IMR-90 (cell line): ENCODE measurements at regions not wholly inside any gene's neighbourhood (a gene's known extent, or its start where the extent isn't known, plus 50 kb on each side); places are given as distances from the start of the nearest gene placed in this dataset.

ENCODE experiments used
- ATAC-seq: fragments of 200-7000 bp; cut with Tn5 transposase; 2 replicates; pipeline ENCODE4 v1.9.1; 2020; ENCODE audit warnings: low read depth, mild to moderate bottlenecking, moderate library complexity
- BruUV-seq: library from RNA; stranded (reverse); fragments of 400-500 nt; replicated peaks from 2 replicates; lab custom pipeline; 2021; lab: Mats Ljungman, UMichigan
- CTCF ChIA-PET: fragments of 300-600 bp; formaldehyde crosslinking; extraction: SDS; loops from one replicate; lab custom pipeline; 2021; ENCODE audit warnings: antibody characterized with exemption; lab: Yijun Ruan, JAX
- POLR2A ChIA-PET: fragments of 300-600 bp; sonication (Branson Sonifier 250); formaldehyde crosslinking; loops from one replicate; lab custom pipeline; 2022; ENCODE audit warnings: antibody characterized with exemption; ENCODE audit not compliant: unreplicated experiment; lab: Charles Lee
- DNase-seq: peaks from one replicate; pipeline ENCODE4 v3.0.0; 2013
- H2AFZ ChIP-seq: replicated peaks from 2 replicates; pipeline ENCODE3; 2013; ENCODE audit warnings: low read length, mild to moderate bottlenecking; ENCODE audit not compliant: poor library complexity
- H2AK5ac ChIP-seq: 2 replicates; pipeline ENCODE4 v1.6.1; 2013; ENCODE audit warnings: low read depth, low read length, inconsistent platforms
- H2AK9ac ChIP-seq: replicated peaks from 2 replicates; pipeline ENCODE3; 2013; ENCODE audit warnings: mild to moderate bottlenecking, low read depth, low read length, moderate library complexity; ENCODE audit not compliant: poor library complexity
- H2BK120ac ChIP-seq: 2 replicates; pipeline ENCODE4 v1.6.1; 2013; ENCODE audit warnings: low read depth, low read length, inconsistent platforms
- H2BK15ac ChIP-seq: 3 replicates; pipeline ENCODE4 v1.6.1; 2013; ENCODE audit warnings: low read depth, low read length, inconsistent platforms
- H2BK20ac ChIP-seq: 2 replicates; pipeline ENCODE4 v1.6.1; 2013; ENCODE audit warnings: low read depth, mild to moderate bottlenecking, inconsistent platforms, low read length, moderate library complexity
- H2BK5ac ChIP-seq: 2 replicates; pipeline ENCODE4 v1.6.1; 2013; ENCODE audit warnings: mild to moderate bottlenecking, low read depth, low read length, inconsistent platforms; ENCODE audit not compliant: poor library complexity, severe bottlenecking
- H3K14ac ChIP-seq: replicated peaks from 2 replicates; pipeline ENCODE4 v1.6.1; 2013; ENCODE audit warnings: low read depth, low read length, inconsistent platforms
- H3K18ac ChIP-seq: 2 replicates; pipeline ENCODE4 v1.6.1; 2013; ENCODE audit warnings: low read depth, low read length, control low read depth
- H3K23ac ChIP-seq: 2 replicates; pipeline ENCODE4 v1.6.1; 2013; ENCODE audit warnings: low read depth, low read length, inconsistent platforms
- H3K27ac ChIP-seq: 2 replicates; pipeline ENCODE4 v1.5.1; 2013; ENCODE audit warnings: mild to moderate bottlenecking, control low read depth, low read length; ENCODE audit not compliant: insufficient read depth
- H3K27me3 ChIP-seq: 2 replicates; pipeline ENCODE4 v1.6.1; 2013; ENCODE audit warnings: low read length; ENCODE audit not compliant: control insufficient read depth, insufficient read depth
- H3K36me3 ChIP-seq: 2 replicates; pipeline ENCODE4 v1.6.1; 2013; ENCODE audit warnings: low read length, mixed read lengths; ENCODE audit not compliant: control insufficient read depth, insufficient read depth
- H3K4ac ChIP-seq: 2 replicates; pipeline ENCODE4 v1.6.1; 2013; ENCODE audit warnings: low read depth, low read length, inconsistent platforms
- H3K4me1 ChIP-seq: 2 replicates; pipeline ENCODE4 v1.6.1; 2013; ENCODE audit warnings: low read length, mixed read lengths; ENCODE audit not compliant: control insufficient read depth, insufficient read depth
- H3K4me2 ChIP-seq: 2 replicates; pipeline ENCODE4 v1.6.1; 2013; ENCODE audit warnings: low read depth, mild to moderate bottlenecking, control low read depth, low read length, moderate library complexity
- H3K4me3 ChIP-seq: 2 replicates; pipeline ENCODE4 v1.5.1; 2013; ENCODE audit warnings: low read depth, mild to moderate bottlenecking, control low read depth, low read length, moderate library complexity; ENCODE audit not compliant: insufficient read depth
- H3K56ac ChIP-seq: 2 replicates; pipeline ENCODE4 v1.6.1; 2013; ENCODE audit warnings: low read length, inconsistent platforms; ENCODE audit not compliant: insufficient read depth; ENCODE audit errors: extremely low read depth
- H3K79me1 ChIP-seq, 2 experiments: 2 replicates each; pipeline ENCODE4 v1.6.1; 2013; ENCODE audit warnings: low read length in 2 of 2, inconsistent platforms in 1 of 2, low read depth in 1 of 2
- H3K9ac ChIP-seq: 2 replicates; pipeline ENCODE4 v1.6.1; 2013; ENCODE audit warnings: low read depth, low read length, control low read depth
- H3K9me1 ChIP-seq: 2 replicates; pipeline ENCODE4 v1.6.1; 2013; ENCODE audit warnings: low read length, inconsistent platforms; ENCODE audit not compliant: insufficient read depth
- H3K9me3 ChIP-seq: 2 replicates; pipeline ENCODE4 v1.6.1; 2013; ENCODE audit warnings: low read length; ENCODE audit not compliant: control insufficient read depth, insufficient read depth
- H4K20me1 ChIP-seq: 2 replicates; pipeline ENCODE4 v1.6.1; 2013; ENCODE audit warnings: low read length, inconsistent platforms; ENCODE audit not compliant: insufficient read depth
- H4K5ac ChIP-seq: 2 replicates; pipeline ENCODE4 v1.6.1; 2013; ENCODE audit warnings: mild to moderate bottlenecking, low read depth, low read length, control low read depth
- H4K8ac ChIP-seq, 2 experiments: 2 replicates each; pipeline ENCODE4 v1.6.1; 2013; ENCODE audit warnings: low read depth in 2 of 2, low read length in 2 of 2, control low read depth in 1 of 2, inconsistent platforms in 1 of 2
- H4K91ac ChIP-seq: 2 replicates; pipeline ENCODE4 v1.6.1; 2013; ENCODE audit warnings: low read depth, low read length, inconsistent platforms; ENCODE audit not compliant: insufficient read depth
- BHLHE40 ChIP-seq: fragments of 150-350 bp; IDR thresholded peaks from 2 replicates; pipeline ENCODE4 v1.6.1; 2016; ENCODE audit warnings: mild to moderate bottlenecking, low read depth, low read length
- CEBPB ChIP-seq: IDR thresholded peaks from 2 replicates; pipeline ENCODE4 v1.6.1; 2012; ENCODE audit warnings: low read depth, low read length, improper control_type of control experiment
- CHD1 ChIP-seq: IDR thresholded peaks from 2 replicates; pipeline ENCODE4 v1.6.1; 2012; ENCODE audit warnings: low read depth, low read length, improper control_type of control experiment
- CTCF ChIP-seq: conservative IDR thresholded peaks from 2 replicates; pipeline ENCODE4 v1.5.1; 2012; ENCODE audit warnings: mild to moderate bottlenecking, low read depth, low read length, improper control_type of control experiment
- ELK1 ChIP-seq: fragments of 150-350 bp; IDR thresholded peaks from 2 replicates; pipeline ENCODE4 v1.6.1; 2016; ENCODE audit warnings: low read depth, mild to moderate bottlenecking, low read length, moderate library complexity, borderline replicate concordance
- FOS ChIP-seq: fragments of 150-350 bp; IDR thresholded peaks from 2 replicates; pipeline ENCODE4 v1.6.1; 2016; ENCODE audit warnings: low read depth, low read length
- MAFK ChIP-seq: IDR thresholded peaks from 2 replicates; pipeline ENCODE4 v1.6.1; 2012; ENCODE audit warnings: low read depth, low read length, improper control_type of control experiment
- MAZ ChIP-seq: IDR thresholded peaks from 2 replicates; pipeline ENCODE4 v1.6.1; 2012; ENCODE audit warnings: low read depth, mild to moderate bottlenecking, low read length, improper control_type of control experiment, moderate library complexity, borderline replicate concordance
- MXI1 ChIP-seq: IDR thresholded peaks from 2 replicates; pipeline ENCODE4 v1.6.1; 2012; ENCODE audit warnings: low read depth, mild to moderate bottlenecking, low read length, moderate library complexity, borderline replicate concordance
- NFE2L2 ChIP-seq: fragments of 150-350 bp; IDR thresholded peaks from 2 replicates; pipeline ENCODE4 v1.6.1; 2016; ENCODE audit warnings: low read depth, mild to moderate bottlenecking, low read length
- POLR2A ChIP-seq: IDR thresholded peaks from 2 replicates; pipeline ENCODE4 v1.6.1; 2012; ENCODE audit warnings: mild to moderate bottlenecking, low read depth, low read length
- RAD21 ChIP-seq: IDR thresholded peaks from 2 replicates; pipeline ENCODE4 v1.6.1; 2012; ENCODE audit warnings: low read length, improper control_type of control experiment
- RCOR1 ChIP-seq: IDR thresholded peaks from 2 replicates; pipeline ENCODE4 v1.6.1; 2012; ENCODE audit warnings: mild to moderate bottlenecking, low read length, improper control_type of control experiment; ENCODE audit not compliant: insufficient replicate concordance
- RFX5 ChIP-seq: IDR thresholded peaks from 2 replicates; pipeline ENCODE4 v1.8.0; 2012; ENCODE audit warnings: low read depth, mild to moderate bottlenecking, low read length, moderate library complexity
- SMC3 ChIP-seq: fragments of 150-350 bp; IDR thresholded peaks from 2 replicates; pipeline ENCODE4 v1.6.1; 2016; ENCODE audit warnings: low read depth, mild to moderate bottlenecking, antibody characterized with exemption, low read length, moderate library complexity
- USF2 ChIP-seq: fragments of 150-350 bp; IDR thresholded peaks from 2 replicates; pipeline ENCODE4 v1.6.1; 2017; ENCODE audit warnings: mild to moderate bottlenecking, antibody characterized with exemption, low read length, low read depth
- WGBS, 2 experiments: methylation state at CpG; one replicate each; pipeline versions ENCODE4 v1.1.5 to v1.1.7; 2013; ENCODE audit warnings: missing lambda C conversion rate in 2 of 2; ENCODE audit not compliant: insufficient read length in 1 of 2; ENCODE audit errors: extremely low coverage in 2 of 2; 5-methylcytosine and 5-hydroxymethylcytosine counted together
- dilution Hi-C: fragments of 300-500 bp; cut with HindIII; formaldehyde crosslinking; loops from one replicate; pipeline ENCODE4 v1.14.3; 2018; ENCODE audit warnings: low sequenced_read_pairs; ENCODE audit not compliant: unreplicated experiment
- in situ Hi-C: fragments of 300-500 bp; cut with MboI; formaldehyde crosslinking; loops from 3 replicates; pipeline ENCODE4 v1.14.3; 2019; ENCODE audit warnings: low sequenced_read_pairs, inconsistent platforms, mixed read lengths
- intact Hi-C: fragments of 100-400 bp; cut with micrococcal nuclease; formaldehyde crosslinking; loops from 2 replicates; pipeline ENCODE4 v1.10.0; 2022

DNA sequence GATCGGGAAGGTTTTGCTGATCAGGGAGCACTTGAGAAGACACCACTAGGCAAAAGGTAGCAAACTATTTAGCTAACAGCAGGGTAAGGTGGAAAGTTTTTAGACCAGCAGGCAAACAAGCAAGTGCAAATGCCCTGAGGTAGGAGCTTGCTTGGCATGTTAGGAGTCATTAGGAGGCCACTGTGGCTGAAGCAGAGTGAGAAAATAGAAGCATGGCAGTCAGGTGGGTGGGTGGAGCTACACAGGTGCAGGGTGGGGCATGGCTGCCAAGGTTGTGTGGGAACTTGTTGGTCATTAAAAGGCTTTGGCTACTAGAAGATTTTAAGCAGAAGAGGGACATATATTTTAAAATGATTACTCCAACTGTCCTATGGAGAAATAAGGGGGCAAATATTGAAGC is 77.3 kb downstream of the EDN1 start:
- Histone ChIP-seq H4K91ac (no peak overlapping the region), H3K27ac (no peak overlapping the region), H2AK9ac (no peak overlapping the region), H3K23ac (no peak overlapping the region), H3K56ac (no peak overlapping the region), H3K14ac (no peak overlapping the region), H2BK120ac (no peak overlapping the region), H4K20me1 (no peaks in the 10 kb centered on the region), H2BK20ac (no peak overlapping the region), H3K18ac (no peak overlapping the region), H3K4me1 (no peaks in the 10 kb centered on the region), H3K9me1 (no peaks in the 10 kb centered on the region), H2BK15ac (no peak overlapping the region), H3K27me3 (peaks cover 11% of the 10 kb centered on the region), H3K4ac (no peak overlapping the region), H3K4me3 (no peak overlapping the region), H2BK5ac (no peak overlapping the region), H3K9me3 (no peaks in the 10 kb centered on the region), H3K36me3 (no peaks in the 10 kb centered on the region), H3K9ac (no peak overlapping the region), H2AK5ac (no peak overlapping the region), H2AFZ (no peak overlapping the region), H4K5ac (no peak overlapping the region), H4K8ac (no peak overlapping the region), H3K4me2 (no peak overlapping the region), H3K79me1 (no peaks in the 10 kb centered on the region)
- 40% methylated on average over 1 of the region's 1 CpG; no CpG with 5 or more reads in 1 of the 2 experiments for WGBS, 2 experiments
- no peak for TF ChIP-seq NFE2L2
- no peak for TF ChIP-seq FOS
- no peak for TF ChIP-seq MAFK
- TF ChIP-seq USF2, result no peak
- TF ChIP-seq RFX5, result no peak
- no peak for TF ChIP-seq CEBPB
- TF ChIP-seq MAZ, result no peak
- TF ChIP-seq BHLHE40, result no peak
- TF ChIP-seq POLR2A, result no peak
- TF ChIP-seq ELK1, result no peak
- no peak for TF ChIP-seq SMC3
- no peak for TF ChIP-seq CHD1
- no peak for TF ChIP-seq MXI1
- no peak for TF ChIP-seq CTCF
- TF ChIP-seq RCOR1, result no peak
- TF ChIP-seq RAD21, result no peak
- dilution Hi-C loops (no loop called here), intact Hi-C loops (no loop called here), in situ Hi-C loops (no loop called here)
- ChIA-PET POLR2A (no interaction called here), CTCF (no interaction called here)
- BruUV-seq, result no TSS peak
- DNase-seq (no peak), ATAC-seq (no peak)
